Inferior parietal cortex (tissue), 1 donor: ENCODE measurements at regions not wholly inside any gene's neighbourhood (a gene's known extent, or its start where the extent isn't known, plus 50 kb on each side); places are given as distances from the start of the nearest gene placed in this dataset.
"Not testable (repeated sequence)": the region's sequence is repeated elsewhere in the genome, so short reads cannot be mapped to it uniquely, and the experiment has no call there.

Experiments
- DNase-seq: peaks from one replicate; pipeline ENCODE4 v3.0.0-alpha.2; 2016; ENCODE audit errors: extremely low spot score

GRCh38 chr19:56978023-56978565 is 137.6 kb upstream of the PEG3 start:
- no peak for DNase-seq

- not testable (repeated sequence) for DNase-seq
Measured at GRCh38 chr19:56980326-56980725, 139.5 kb upstream of the USP29 start.

- DNase-seq: no peak
Measured at GRCh38 chr19:56980906-56981305, 138.9 kb upstream of the USP29 start.

- not testable (repeated sequence) for DNase-seq
Measured at GRCh38 chr19:56981440-56981839, 138.3 kb upstream of the USP29 start.

GRCh38 chr19:56983171-56983570 is 136.6 kb upstream of the USP29 start:
- no peak for DNase-seq

- no peak for DNase-seq
Measured at GRCh38 chr19:56983804-56984203, 136.0 kb upstream of the USP29 start.

GRCh38 chr19:56986386-56986785 is 133.4 kb upstream of the USP29 start:
- no peak for DNase-seq

GRCh38 chr19:56987184-56987583 is 132.6 kb upstream of the USP29 start:
- DNase-seq: peak; percentile 60

GRCh38 chr19:56988299-56988698 is 131.5 kb upstream of the USP29 start:
- no peak for DNase-seq

- DNase-seq: no peak
Measured at GRCh38 chr19:56991912-56992311, 127.9 kb upstream of the USP29 start.

- no peak for DNase-seq
Measured at GRCh38 chr19:56993851-56994250, 125.9 kb upstream of the USP29 start.

GRCh38 chr19:56994251-56995017 is 125.4 kb upstream of the USP29 start:
- no peak for DNase-seq

GRCh38 chr19:56995303-56995702 is 124.5 kb upstream of the USP29 start:
- no peak for DNase-seq

- no peak for DNase-seq
Measured at GRCh38 chr19:57002195-57002601, 117.6 kb upstream of the USP29 start.

GRCh38 chr19:57002710-57003109 is 117.1 kb upstream of the USP29 start:
- DNase-seq: no peak

GRCh38 chr19:57004418-57004817 is 115.4 kb upstream of the USP29 start:
- DNase-seq: no peak

- DNase-seq: peak; percentile 41
Measured at GRCh38 chr19:57008432-57008831, 111.4 kb upstream of the USP29 start.

GRCh38 chr19:57010541-57010940 is 109.2 kb upstream of the USP29 start:
- peak; percentile 22 for DNase-seq

GRCh38 chr19:57016076-57016475 is 103.7 kb upstream of the USP29 start:
- DNase-seq: peak; percentile 63

- DNase-seq: no peak
Measured at GRCh38 chr19:57016491-57016890, 103.3 kb upstream of the USP29 start.

GRCh38 chr19:57025491-57025890 is 94.3 kb upstream of the USP29 start:
- DNase-seq: no peak

- DNase-seq: no peak
Measured at GRCh38 chr19:57026476-57026875, 93.3 kb upstream of the USP29 start.

- no peak for DNase-seq
Measured at GRCh38 chr19:57027360-57027759, 92.4 kb upstream of the USP29 start.
